Smooth muscle cell (in vitro differentiated cells): ENCODE measurements at regions not wholly inside any gene's neighbourhood (a gene's known extent, or its start where the extent isn't known, plus 50 kb on each side); places are given as distances from the start of the nearest gene placed in this dataset.

ENCODE experiments used
- DNase-seq: peaks from one replicate; lab custom pipeline; 2025; ENCODE audit not compliant: unreplicated experiment; lab: John Stamatoyannopoulos, UW
- H2AFZ ChIP-seq: fragments of 200-600 bp; sonication (generic); 2 replicates; pipeline ENCODE4 v1.6.0; 2016; ENCODE audit warnings: antibody characterized with exemption, low read depth, mild to moderate bottlenecking
- H3F3A ChIP-seq: fragments of 200-600 bp; sonication (generic); 2 replicates; pipeline ENCODE4 v1.6.0; 2017; ENCODE audit warnings: antibody characterized with exemption, low read depth
- H3K27ac ChIP-seq: fragments of 200-600 bp; sonication (generic); 2 replicates; pipeline ENCODE4 v1.5.1; 2016; ENCODE audit warnings: low read depth, mild to moderate bottlenecking
- H3K27me3 ChIP-seq: fragments of 200-600 bp; sonication (generic); 2 replicates; pipeline ENCODE4 v1.6.1; 2016; ENCODE audit warnings: low read depth, mild to moderate bottlenecking
- H3K36me3 ChIP-seq: fragments of 200-600 bp; sonication (generic); 2 replicates; pipeline ENCODE4 v1.5.1; 2016; ENCODE audit warnings: low read depth
- H3K4me1 ChIP-seq: fragments of 200-600 bp; sonication (generic); 2 replicates; pipeline ENCODE4 v1.5.1; 2016; ENCODE audit warnings: low read depth
- H3K4me2 ChIP-seq: fragments of 200-600 bp; sonication (generic); 2 replicates; pipeline ENCODE4 v1.6.0; 2016; ENCODE audit warnings: mild to moderate bottlenecking
- H3K4me3 ChIP-seq: fragments of 200-600 bp; sonication (generic); 2 replicates; pipeline ENCODE4 v1.5.1; 2016; ENCODE audit warnings: mild to moderate bottlenecking
- H3K79me2 ChIP-seq: fragments of 200-600 bp; sonication (generic); 2 replicates; pipeline ENCODE4 v1.6.0; 2016; ENCODE audit warnings: low read depth, mild to moderate bottlenecking
- H3K9ac ChIP-seq: fragments of 200-600 bp; sonication (generic); 2 replicates; pipeline ENCODE4 v1.6.0; 2016; ENCODE audit warnings: low read depth
- H3K9me3 ChIP-seq: fragments of 200-600 bp; sonication (generic); replicated peaks from 2 replicates; pipeline ENCODE4 v1.5.1; 2016; ENCODE audit warnings: low read depth
- H4K20me1 ChIP-seq: fragments of 200-600 bp; sonication (generic); 2 replicates; pipeline ENCODE4 v1.6.0; 2016; ENCODE audit warnings: low read depth
- CTCF ChIP-seq: fragments of 200-600 bp; sonication (generic); IDR thresholded peaks from 2 replicates; pipeline ENCODE4 v1.5.1; 2017; ENCODE audit warnings: borderline replicate concordance, mild to moderate bottlenecking, antibody characterized with exemption; ENCODE audit not compliant: insufficient read depth, poor library complexity, severe bottlenecking
- WGBS: methylation state at CpG from one replicate; pipeline ENCODE4 v1.1.7; 2016; ENCODE audit warnings: low lambda C conversion rate; 5-methylcytosine and 5-hydroxymethylcytosine counted together

GRCh38 chr6:14957355-14958059 is 288.4 kb upstream of the JARID2 start:
- Histone ChIP-seq H3K36me3 (no peaks in the 10 kb centered on the region), H3K9me3 (no peaks in the 10 kb centered on the region), H3F3A (no peaks in the 10 kb centered on the region), H3K4me1 (no peaks in the 10 kb centered on the region), H3K9ac (no peak overlapping the region), H4K20me1 (no peaks in the 10 kb centered on the region), H3K4me3 (no peak overlapping the region), H3K79me2 (no peaks in the 10 kb centered on the region), H3K27me3 (no peaks in the 10 kb centered on the region), H3K4me2 (no peak overlapping the region), H2AFZ (no peak overlapping the region), H3K27ac (no peak overlapping the region)
- no peak for TF ChIP-seq CTCF
- DNase-seq: no peak
- 80% methylated on average over 7 of the region's 7 CpGs for WGBS

GRCh38 chr6:14959324-14959885 is 286.5 kb upstream of the JARID2 start:
- Histone ChIP-seq H3K79me2 (no peaks in the 10 kb centered on the region), H2AFZ (no peak overlapping the region), H3K4me1 (no peaks in the 10 kb centered on the region), H3F3A (no peaks in the 10 kb centered on the region), H3K9ac (no peak overlapping the region), H3K4me2 (no peak overlapping the region), H3K9me3 (no peaks in the 10 kb centered on the region), H4K20me1 (no peaks in the 10 kb centered on the region), H3K4me3 (no peak overlapping the region), H3K36me3 (no peaks in the 10 kb centered on the region), H3K27ac (no peak overlapping the region), H3K27me3 (no peaks in the 10 kb centered on the region)
- no peak for DNase-seq
- 72% methylated on average over 6 of the region's 6 CpGs for WGBS
- no peak for TF ChIP-seq CTCF

- no peak for DNase-seq
- WGBS: 70% methylated on average over 11 of the region's 11 CpGs
- no peaks in the 10 kb centered on the region for H4K20me1 ChIP-seq
- H3K9ac ChIP-seq: no peak overlapping the region
- no peaks in the 10 kb centered on the region for H3K9me3 ChIP-seq
- no peak overlapping the region for H3K27ac ChIP-seq
- H3F3A ChIP-seq: no peaks in the 10 kb centered on the region
- TF ChIP-seq CTCF: no peak
- no peaks in the 10 kb centered on the region for H3K27me3 ChIP-seq
- H3K79me2 ChIP-seq: no peaks in the 10 kb centered on the region
- no peak overlapping the region for H3K4me3 ChIP-seq
- no peak overlapping the region for H2AFZ ChIP-seq
- no peaks in the 10 kb centered on the region for H3K4me1 ChIP-seq
- no peak overlapping the region for H3K4me2 ChIP-seq
- no peaks in the 10 kb centered on the region for H3K36me3 ChIP-seq
These were observed 281.2 kb upstream of the JARID2 start for GRCh38 chr6:14964556-14965270.
